Trophoblast cell (in vitro differentiated cells and primary cell): ENCODE measurements at regions not wholly inside any gene's neighbourhood (a gene's known extent, or its start where the extent isn't known, plus 50 kb on each side); places are given as distances from the start of the nearest gene placed in this dataset.
A peak's percentile ranks its signal among the peaks of the same experiment; 100 is the strongest.

Experiments used
- DNase-seq, 2 donors: peaks; one replicate each; pipeline ENCODE4 v3.0.0-alpha.2; 2016
- H2AFZ ChIP-seq: 2 replicates; pipeline ENCODE4 v1.6.1; 2013; ENCODE audit warnings: low read length, moderate library complexity, mild to moderate bottlenecking; ENCODE audit not compliant: insufficient read depth, poor library complexity
- H2AK5ac ChIP-seq: 2 replicates; pipeline ENCODE4 v1.6.1; 2013; ENCODE audit warnings: mild to moderate bottlenecking, low read length
- H2BK120ac ChIP-seq: 2 replicates; pipeline ENCODE4 v1.6.1; 2013; ENCODE audit warnings: low read length, mild to moderate bottlenecking, moderate library complexity; ENCODE audit not compliant: insufficient read depth, poor library complexity
- H2BK12ac ChIP-seq: 2 replicates; pipeline ENCODE4 v1.6.1; 2013; ENCODE audit warnings: mild to moderate bottlenecking, low read length, moderate library complexity
- H2BK5ac ChIP-seq: 2 replicates; pipeline ENCODE4 v1.6.1; 2013; ENCODE audit warnings: low read length, low read depth, moderate library complexity, mild to moderate bottlenecking; ENCODE audit not compliant: poor library complexity
- H3K14ac ChIP-seq: 2 replicates; pipeline ENCODE4 v1.6.1; 2013; ENCODE audit warnings: mild to moderate bottlenecking, low read length
- H3K18ac ChIP-seq: 2 replicates; pipeline ENCODE4 v1.6.1; 2013; ENCODE audit warnings: mild to moderate bottlenecking, low read length
- H3K23ac ChIP-seq: 2 replicates; pipeline ENCODE4 v1.6.1; 2013; ENCODE audit warnings: low read length
- H3K27ac ChIP-seq: 2 replicates; pipeline ENCODE4 v1.5.1; 2013; ENCODE audit warnings: low read depth, mild to moderate bottlenecking, inconsistent platforms, low read length, moderate library complexity
- H3K27me3 ChIP-seq: 2 replicates; pipeline ENCODE4 v1.6.1; 2013; ENCODE audit warnings: inconsistent platforms, mild to moderate bottlenecking, low read length, moderate library complexity; ENCODE audit not compliant: insufficient read depth
- H3K36me3 ChIP-seq, 2 experiments: 1 replicate in 1 of 2; 2 replicates in 1 of 2; pipeline ENCODE4 v1.6.1; 2013; ENCODE audit warnings: low read length in 2 of 2, mild to moderate bottlenecking in 2 of 2, moderate library complexity in 1 of 2; ENCODE audit not compliant: insufficient read depth in 2 of 2, control insufficient read depth in 1 of 2
- H3K4ac ChIP-seq: 2 replicates; pipeline ENCODE4 v1.6.1; 2013; ENCODE audit warnings: low read depth, mild to moderate bottlenecking, low read length, moderate library complexity
- H3K4me1 ChIP-seq, 2 experiments: 1 replicate in 1 of 2; 2 replicates in 1 of 2; pipeline ENCODE4 v1.6.1; 2013; ENCODE audit warnings: low read length in 2 of 2, mild to moderate bottlenecking in 2 of 2, moderate library complexity in 1 of 2; ENCODE audit not compliant: insufficient read depth in 2 of 2, control insufficient read depth in 1 of 2
- H3K4me2 ChIP-seq: 2 replicates; pipeline ENCODE4 v1.6.1; 2013; ENCODE audit warnings: inconsistent platforms, mild to moderate bottlenecking, low read length, moderate library complexity
- H3K4me3 ChIP-seq: 2 replicates; pipeline ENCODE4 v1.5.1; 2013; ENCODE audit warnings: mild to moderate bottlenecking, low read depth, low read length, inconsistent platforms
- H3K79me1 ChIP-seq: one replicate; pipeline ENCODE4 v1.6.1; 2013; ENCODE audit warnings: low read length
- H3K79me2 ChIP-seq: 2 replicates; pipeline ENCODE4 v1.6.1; 2013; ENCODE audit warnings: low read length, mild to moderate bottlenecking; ENCODE audit not compliant: control insufficient read depth, insufficient read depth, poor library complexity
- H3K9ac ChIP-seq: 2 replicates; pipeline ENCODE4 v1.6.1; 2013; ENCODE audit warnings: mild to moderate bottlenecking, low read length
- H3K9me3 ChIP-seq: 2 replicates; pipeline ENCODE4 v1.6.1; 2013; ENCODE audit warnings: low read depth, mild to moderate bottlenecking, control low read depth, inconsistent platforms, low read length; ENCODE audit not compliant: insufficient read depth
- H4K12ac ChIP-seq: 2 replicates; pipeline ENCODE4 v1.6.1; 2013; ENCODE audit warnings: low read depth, mild to moderate bottlenecking, low read length, moderate library complexity
- H4K8ac ChIP-seq: 2 replicates; pipeline ENCODE4 v1.6.1; 2013; ENCODE audit warnings: low read depth, mild to moderate bottlenecking, low read length, moderate library complexity
- H4K91ac ChIP-seq: one replicate; pipeline ENCODE4 v1.6.1; 2013; ENCODE audit warnings: low read depth, mild to moderate bottlenecking, low read length, moderate library complexity
- WGBS: extraction: QIAGEN DNeasy Blood & Tissue Kit; methylation state at CpG from one replicate; pipeline ENCODE4 v1.1.7; 2013; ENCODE audit warnings: missing lambda C conversion rate; ENCODE audit not compliant: insufficient read length, insufficient coverage; ENCODE audit errors: extremely low coverage; 5-methylcytosine and 5-hydroxymethylcytosine counted together

GRCh38 chr5:110361471-110361870 lies 365.0 kb downstream of the TMEM232 start:
- Histone ChIP-seq H4K91ac (no peak overlapping the region), H3K18ac (no peak overlapping the region), H2AK5ac (no peak overlapping the region), H3K4me2 (no peak overlapping the region), H4K12ac (no peak overlapping the region), H2BK5ac (no peak overlapping the region), H3K79me1 (peaks cover 3% of the 10 kb centered on the region), H3K36me3 (no peaks in the 10 kb centered on the region), H3K4ac (no peak overlapping the region), H3K4me3 (no peak overlapping the region), H3K27ac (no peak overlapping the region), H2AFZ (no peak overlapping the region), H3K9ac (no peak overlapping the region), H4K8ac (no peak overlapping the region), H2BK12ac (no peak overlapping the region), H3K4me1 (peaks cover 2 to 5% of the 10 kb centered on the region in 2 experiments), H2BK120ac (no peak overlapping the region), H3K27me3 (no peaks in the 10 kb centered on the region), H3K79me2 (no peaks in the 10 kb centered on the region), H3K14ac (no peak overlapping the region), H3K23ac (no peak overlapping the region), H3K9me3 (no peaks in the 10 kb centered on the region)
- DNase-seq, result peak in 1 of 2 donors; percentile 35

GRCh38 chr5:110362261-110362660 lies 364.2 kb downstream of the TMEM232 start:
- Histone ChIP-seq H3K27me3 (no peaks in the 10 kb centered on the region), H3K18ac (no peak overlapping the region), H3K14ac (no peak overlapping the region), H3K4ac (no peak overlapping the region), H2AK5ac (no peak overlapping the region), H3K9ac (no peak overlapping the region), H4K91ac (no peak overlapping the region), H3K4me1 (peaks cover 5 to 7% of the 10 kb centered on the region in 2 experiments), H3K79me1 (peaks cover 5% of the 10 kb centered on the region), H2AFZ (no peak overlapping the region), H4K12ac (no peak overlapping the region), H3K23ac (no peak overlapping the region), H3K4me2 (no peak overlapping the region), H3K9me3 (no peaks in the 10 kb centered on the region), H3K27ac (no peak overlapping the region), H2BK5ac (no peak overlapping the region), H3K4me3 (no peak overlapping the region), H3K36me3 (no peaks in the 10 kb centered on the region), H3K79me2 (no peaks in the 10 kb centered on the region), H2BK120ac (peak overlapping the region; percentile 30), H2BK12ac (no peak overlapping the region), H4K8ac (no peak overlapping the region)
- no CpG with 5 or more reads among the region's 2 CpGs for WGBS
- DNase-seq, result no peak

GRCh38 chr5:110366716-110367115 lies 359.8 kb downstream of the TMEM232 start:
- no peak overlapping the region for H4K91ac ChIP-seq
- no peak overlapping the region for H3K18ac ChIP-seq
- H3K4me3 ChIP-seq, result no peak overlapping the region

More at GRCh38 chr5:110366716-110367115, 359.8 kb downstream of the TMEM232 start:
- H3K27ac ChIP-seq, result no peak overlapping the region
- no peak overlapping the region for H3K4ac ChIP-seq
- DNase-seq, result peak; percentile 31 to 63
- H3K9me3 ChIP-seq, result no peaks in the 10 kb centered on the region
- H4K8ac ChIP-seq, result no peak overlapping the region
- no peak overlapping the region for H2BK5ac ChIP-seq
- H2AFZ ChIP-seq, result no peak overlapping the region
- no peak overlapping the region for H3K23ac ChIP-seq
- H2AK5ac ChIP-seq, result no peak overlapping the region
- no peak overlapping the region for H3K9ac ChIP-seq
- H3K36me3 ChIP-seq, result no peaks in the 10 kb centered on the region
- no peaks in the 10 kb centered on the region for H3K27me3 ChIP-seq
- peak overlapping the region; percentile 32 for H2BK12ac ChIP-seq
- no CpG with 5 or more reads among the region's 3 CpGs for WGBS
- H3K79me1 ChIP-seq, result peaks cover 3% of the 10 kb centered on the region
- H3K4me2 ChIP-seq, result no peak overlapping the region
- H4K12ac ChIP-seq, result peak overlapping the region; percentile 72
- H3K79me2 ChIP-seq, result no peaks in the 10 kb centered on the region
- H3K14ac ChIP-seq, result peak overlapping the region; percentile 11
- H3K4me1 ChIP-seq, result peaks cover 5% of the 10 kb centered on the region in 2 experiments
- H2BK120ac ChIP-seq, result no peak overlapping the region
